Lower leg skin (tissue), 3 donors: ENCODE measurements at regions not wholly inside any gene's neighbourhood (a gene's known extent, or its start where the extent isn't known, plus 50 kb on each side); places are given as distances from the start of the nearest gene placed in this dataset.

Source experiments
- CTCF ChIP-seq, 3 donors: fragments of 450-650 bp; IDR thresholded peaks; one replicate each; pipeline ENCODE4 v1.5.1; 2016; ENCODE audit warnings: antibody characterized with exemption in 3 of 3, mild to moderate bottlenecking in 3 of 3, moderate library complexity in 2 of 3
- POLR2A ChIP-seq, 2 donors: fragments of 450-650 bp; IDR thresholded peaks; one replicate each; pipeline ENCODE4 v1.6.1; 2016 to 2017; ENCODE audit warnings: antibody characterized with exemption in 2 of 2, mild to moderate bottlenecking in 1 of 2, moderate library complexity in 1 of 2

- TF ChIP-seq CTCF (IDR thresholded peaks at IDR 0.05) = no peak
- TF ChIP-seq POLR2A (IDR thresholded peaks at IDR 0.05) = no peak
These were observed 112.3 kb downstream of the CRYAA start for GRCh38 chr21:43280949-43281633.
